ES-I3 (cell line): ENCODE measurements at regions not wholly inside any gene's neighbourhood (a gene's known extent, or its start where the extent isn't known, plus 50 kb on each side); places are given as distances from the start of the nearest gene placed in this dataset.
"Not testable (repeated sequence)": the region's sequence is repeated elsewhere in the genome, so short reads cannot be mapped to it uniquely, and the experiment has no call there.

Experiments used
- H3K36me3 ChIP-seq: 2 replicates; pipeline ENCODE4 v1.6.1; 2013; ENCODE audit warnings: mild to moderate bottlenecking, low read length, control low read depth, moderate library complexity; ENCODE audit not compliant: insufficient read depth
- H3K4me1 ChIP-seq: 2 replicates; pipeline ENCODE4 v1.6.1; 2013; ENCODE audit warnings: mild to moderate bottlenecking, control low read depth, low read length; ENCODE audit not compliant: insufficient read depth
- H3K9ac ChIP-seq: 2 replicates; pipeline ENCODE4 v1.6.1; 2013; ENCODE audit warnings: low read depth, mild to moderate bottlenecking, low read length, moderate library complexity
- H3K9me3 ChIP-seq: 2 replicates; pipeline ENCODE4 v1.6.1; 2013; ENCODE audit warnings: mild to moderate bottlenecking, low read length, moderate library complexity; ENCODE audit not compliant: control insufficient read depth, insufficient read depth

- Histone ChIP-seq H3K4me1 (no peaks in the 10 kb centered on the region; the same call in 1 of the 2 replicates), H3K9me3 (no peaks in the 10 kb centered on the region), H3K9ac (no peak overlapping the region), H3K36me3 (no peaks in the 10 kb centered on the region)
These were observed 117.7 kb upstream of the SPATA16 start for GRCh38 chr3:173258697-173259096.

- H3K4me1 ChIP-seq, result no peaks in the 10 kb centered on the region; the same call in 1 of the 2 replicates
- H3K9ac ChIP-seq, result no peak overlapping the region
- no peaks in the 10 kb centered on the region for H3K9me3 ChIP-seq
- no peaks in the 10 kb centered on the region for H3K36me3 ChIP-seq
These were observed 116.8 kb upstream of the SPATA16 start for GRCh38 chr3:173257797-173258196.

- Histone ChIP-seq H3K9me3 (peaks cover 4% of the 10 kb centered on the region; the same call in 1 of the 2 replicates), H3K9ac (no peak overlapping the region), H3K4me1 (no peaks in the 10 kb centered on the region; the same call in 1 of the 2 replicates), H3K36me3 (no peaks in the 10 kb centered on the region)
These were observed 114.5 kb upstream of the SPATA16 start for GRCh38 chr3:173255555-173255954.

GRCh38 chr3:173253471-173253870, 112.4 kb upstream of the SPATA16 start:
- H3K9ac ChIP-seq, result no peak overlapping the region
- H3K36me3 ChIP-seq, result no peaks in the 10 kb centered on the region
- H3K4me1 ChIP-seq, result no peaks in the 10 kb centered on the region; the same call in 1 of the 2 replicates
- H3K9me3 ChIP-seq, result peaks cover 4% of the 10 kb centered on the region; the same call in 1 of the 2 replicates

- H3K4me1 ChIP-seq, result no peaks in the 10 kb centered on the region
- H3K9me3 ChIP-seq, result peaks cover 4% of the 10 kb centered on the region; the same call in 1 of the 2 replicates
- no peaks in the 10 kb centered on the region for H3K36me3 ChIP-seq
- H3K9ac ChIP-seq, result no peak overlapping the region
These were observed 108.4 kb upstream of the SPATA16 start for GRCh38 chr3:173249457-173249856.

GRCh38 chr3:173241727-173242126, 100.7 kb upstream of the SPATA16 start:
- Histone ChIP-seq H3K4me1 (no peaks in the 10 kb centered on the region), H3K9ac (no peak overlapping the region), H3K36me3 (no peaks in the 10 kb centered on the region), H3K9me3 (no peaks in the 10 kb centered on the region)

GRCh38 chr3:173238091-173238490, 97.1 kb upstream of the SPATA16 start:
- H3K36me3 ChIP-seq, result no peaks in the 10 kb centered on the region
- no peaks in the 10 kb centered on the region for H3K9me3 ChIP-seq
- H3K9ac ChIP-seq, result no peak overlapping the region
- no peaks in the 10 kb centered on the region for H3K4me1 ChIP-seq

- no peaks in the 10 kb centered on the region; the same call in 1 of the 2 replicates for H3K9me3 ChIP-seq
- H3K9ac ChIP-seq, result no peak overlapping the region
- no peaks in the 10 kb centered on the region for H3K36me3 ChIP-seq
- H3K4me1 ChIP-seq, result no peaks in the 10 kb centered on the region
These were observed 84.3 kb upstream of the SPATA16 start for GRCh38 chr3:173225351-173225750.

- Histone ChIP-seq H3K9me3 (no peaks in the 10 kb centered on the region; the same call in none of the 2 replicates), H3K36me3 (no peaks in the 10 kb centered on the region), H3K4me1 (no peaks in the 10 kb centered on the region), H3K9ac (no peak overlapping the region)
These were observed 80.0 kb upstream of the SPATA16 start for GRCh38 chr3:173221010-173221409.

- Histone ChIP-seq H3K9me3 (no peaks in the 10 kb centered on the region; the same call in none of the 2 replicates), H3K36me3 (no peaks in the 10 kb centered on the region), H3K9ac (no peak overlapping the region), H3K4me1 (no peaks in the 10 kb centered on the region)
These were observed 76.1 kb upstream of the SPATA16 start for GRCh38 chr3:173217127-173217526.

GRCh38 chr3:173216063-173216462, 75.0 kb upstream of the SPATA16 start:
- no peak overlapping the region for H3K9ac ChIP-seq

GRCh38 chr3:173214576-173214975, 73.5 kb upstream of the SPATA16 start:
- no peaks in the 10 kb centered on the region for H3K36me3 ChIP-seq
- no peaks in the 10 kb centered on the region for H3K4me1 ChIP-seq
- H3K9me3 ChIP-seq, result no peaks in the 10 kb centered on the region; the same call in 1 of the 2 replicates
- H3K9ac ChIP-seq, result no peak overlapping the region

More at GRCh38 chr3:173216063-173216462, 75.0 kb upstream of the SPATA16 start:
- no peaks in the 10 kb centered on the region for H3K36me3 ChIP-seq
- H3K9me3 ChIP-seq, result no peaks in the 10 kb centered on the region; the same call in none of the 2 replicates
- no peaks in the 10 kb centered on the region for H3K4me1 ChIP-seq

- H3K4me1 ChIP-seq, result no peaks in the 10 kb centered on the region
- peaks cover 21% of the 10 kb centered on the region for H3K9me3 ChIP-seq
- H3K9ac ChIP-seq, result no peak overlapping the region
- H3K36me3 ChIP-seq, result no peaks in the 10 kb centered on the region
These were observed 58.5 kb upstream of the SPATA16 start for GRCh38 chr3:173199568-173199967.

- not testable (repeated sequence) for H3K9ac ChIP-seq, H3K9me3 ChIP-seq, H3K4me1 ChIP-seq, H3K36me3 ChIP-seq
These were observed 53.8 kb upstream of the SPATA16 start for GRCh38 chr3:173194868-173195267.

- H3K9me3 ChIP-seq, result peaks cover 11% of the 10 kb centered on the region; the same call in 1 of the 2 replicates
These were observed 50.6 kb upstream of the SPATA16 start for GRCh38 chr3:173191611-173192010.

More at GRCh38 chr3:173191611-173192010, 50.6 kb upstream of the SPATA16 start:
- Histone ChIP-seq H3K36me3 (no peaks in the 10 kb centered on the region), H3K9ac (no peak overlapping the region), H3K4me1 (no peaks in the 10 kb centered on the region)
